T-helper 9 cell (primary cell): ENCODE measurements at regions not wholly inside any gene's neighbourhood (a gene's known extent, or its start where the extent isn't known, plus 50 kb on each side); places are given as distances from the start of the nearest gene placed in this dataset.

Source experiments
- DNase-seq: peaks from one replicate; pipeline ENCODE4 v3.0.0-alpha.2; 2020

- no peak for DNase-seq
Measured at GRCh38 chr17:77001487-77001886, 133.3 kb downstream of the MGAT5B start.

DNA sequence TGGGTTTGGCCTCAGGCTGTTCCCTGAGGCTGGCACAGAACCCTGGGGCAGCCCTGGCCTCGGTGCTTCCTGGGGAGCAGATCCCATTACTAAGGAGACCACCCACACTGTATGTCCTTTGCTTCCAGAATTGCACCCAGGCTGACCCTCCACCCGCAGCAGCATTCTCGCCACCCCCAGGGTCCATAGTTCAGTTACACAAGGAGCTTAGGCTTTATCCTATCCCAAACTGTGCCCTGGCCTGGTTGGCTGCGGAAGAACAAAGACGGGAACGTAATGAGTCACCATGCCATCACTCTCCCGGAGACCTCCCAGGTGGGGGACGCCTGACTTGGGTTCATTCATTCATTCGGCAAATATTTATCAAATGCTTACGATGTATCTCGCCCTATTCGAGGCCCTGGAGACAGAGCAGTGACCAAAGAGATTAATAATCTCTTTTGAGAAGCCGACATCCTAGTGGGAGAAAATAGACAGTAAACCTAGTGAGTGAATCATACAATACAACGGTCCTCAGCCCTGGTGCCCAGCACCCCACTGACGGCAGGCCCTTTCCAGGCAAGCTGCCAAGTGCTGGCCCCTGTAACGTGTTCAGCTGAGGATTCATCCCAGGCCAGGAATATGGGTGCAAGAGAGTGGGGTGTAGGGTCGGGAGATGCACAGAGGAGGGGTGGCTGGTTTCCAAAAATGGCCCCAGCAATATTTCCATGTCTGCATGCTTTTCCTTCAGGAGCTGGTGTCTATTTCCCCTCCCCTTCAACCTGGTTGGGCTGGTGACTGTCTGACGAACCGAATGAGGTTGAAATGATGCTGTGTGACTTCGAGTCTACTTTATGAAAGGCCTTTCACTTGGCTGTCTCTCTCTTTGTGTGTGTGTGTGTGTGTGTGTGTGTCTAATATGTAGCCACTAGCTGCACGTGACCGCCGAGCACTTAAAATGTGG lies 134.2 kb downstream of the MGAT5B start:
- no peak for DNase-seq

DNA sequence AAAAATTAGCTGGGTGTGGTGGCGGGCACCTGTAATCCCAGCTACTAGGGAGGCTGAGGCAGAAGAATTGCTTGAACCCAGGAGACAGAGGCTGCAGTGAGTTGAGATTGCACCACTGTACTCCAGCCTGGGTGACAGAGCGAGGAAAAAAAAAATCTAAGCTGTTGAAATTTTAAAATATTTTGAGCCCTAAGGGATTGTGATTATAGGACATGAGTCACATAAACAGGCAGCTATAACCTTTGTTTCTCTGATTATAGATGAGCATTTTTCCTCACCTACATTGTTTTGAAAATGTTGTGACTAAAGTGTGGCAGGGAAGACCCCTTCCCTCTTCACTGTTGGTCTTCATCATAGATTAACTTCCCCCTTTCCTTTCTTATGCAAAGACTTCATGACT lies 135.5 kb downstream of the MGAT5B start:
- DNase-seq: no peak

GRCh38 chr17:77006971-77007649 lies 133.7 kb upstream of the SEC14L1 start:
- no peak for DNase-seq

- no peak for DNase-seq
Measured at GRCh38 chr17:77009877-77010276, 130.9 kb upstream of the SEC14L1 start.

DNA sequence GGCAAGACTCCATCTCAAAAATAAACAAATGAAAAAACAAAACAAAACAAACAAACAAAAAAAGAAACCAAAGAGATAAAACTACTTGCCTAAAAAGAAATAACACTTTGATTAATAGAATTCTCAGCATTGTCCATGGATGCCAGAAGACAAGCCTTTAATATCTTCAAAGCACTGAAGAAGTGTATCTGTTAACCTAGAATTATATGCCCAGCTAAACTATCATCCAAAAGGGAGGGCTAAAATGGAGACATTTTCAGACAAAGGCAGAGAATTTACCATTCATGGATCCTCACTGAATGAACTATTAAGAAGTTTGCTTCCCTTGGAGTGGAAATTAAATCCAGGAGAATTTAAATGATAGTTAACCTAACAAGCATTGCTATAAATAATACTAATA lies 130.1 kb upstream of the SEC14L1 start:
- no peak for DNase-seq

DNA sequence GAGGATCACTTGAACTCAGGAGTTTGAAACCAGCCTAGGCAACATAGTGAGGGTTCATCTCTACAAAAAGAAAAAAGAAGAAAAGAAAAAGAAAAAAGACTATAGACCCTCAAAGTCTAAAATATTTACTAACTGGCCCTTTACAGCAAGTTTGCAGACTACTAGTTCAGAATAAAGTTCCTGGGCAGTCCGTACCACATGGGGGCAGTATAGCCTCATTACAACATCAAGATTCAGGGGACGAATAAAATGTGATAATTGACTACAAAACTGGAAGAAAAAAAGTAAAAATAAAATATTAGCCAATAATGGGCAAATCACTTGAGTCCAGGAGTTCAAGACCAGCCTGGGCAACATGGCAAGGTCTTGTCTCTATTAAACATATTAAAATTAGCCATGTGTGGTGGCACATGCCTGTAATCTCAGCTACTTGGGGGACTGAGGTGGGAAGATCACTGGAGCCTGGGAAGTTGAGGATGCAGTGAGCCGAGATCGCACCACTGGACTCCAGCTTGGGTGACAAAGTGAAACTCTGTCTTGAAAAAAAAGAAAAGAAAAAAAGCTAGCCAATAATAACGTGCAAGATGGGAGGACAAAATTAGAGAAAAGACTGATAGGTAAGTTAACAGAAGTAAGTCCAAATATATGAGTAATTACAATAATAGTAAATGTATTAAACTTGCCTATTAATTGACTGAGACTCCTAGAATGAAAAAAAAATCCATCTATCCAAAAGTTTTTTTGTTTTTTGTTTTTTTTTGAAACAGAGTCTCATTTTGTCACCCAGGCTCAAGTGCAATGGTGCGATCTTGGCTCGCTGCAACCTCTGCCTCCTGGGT lies 129.4 kb upstream of the SEC14L1 start:
- peak; percentile 48 for DNase-seq

DNA sequence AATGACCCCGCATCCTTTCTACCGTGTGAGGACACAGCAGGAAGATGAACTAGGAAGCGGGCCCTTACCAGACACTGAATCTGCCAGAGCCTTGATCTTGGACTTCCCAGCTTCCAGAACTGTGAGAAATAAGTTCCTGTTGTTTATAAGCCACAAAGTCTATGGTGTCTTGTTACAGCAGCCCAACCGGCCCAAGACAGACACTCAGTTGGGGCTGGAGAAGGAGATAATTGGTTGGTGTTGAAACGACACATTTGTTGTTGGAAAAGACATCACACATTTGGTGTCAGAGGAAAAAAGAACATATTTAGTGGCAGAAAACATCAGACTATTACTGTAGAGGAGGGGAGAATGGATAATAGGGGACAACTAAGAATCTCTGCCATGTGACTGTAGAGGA lies 122.3 kb upstream of the SEC14L1 start:
- no peak for DNase-seq

- DNase-seq: no peak
Measured at GRCh38 chr17:77019893-77020379, 120.8 kb upstream of the SEC14L1 start.

GRCh38 chr17:77020973-77021372 lies 119.8 kb upstream of the SEC14L1 start:
- DNase-seq: no peak

GRCh38 chr17:77022766-77023165 lies 118.0 kb upstream of the SEC14L1 start:
- DNase-seq: no peak

- DNase-seq: no peak
Measured at GRCh38 chr17:77025781-77026180, 115.0 kb upstream of the SEC14L1 start.

DNA sequence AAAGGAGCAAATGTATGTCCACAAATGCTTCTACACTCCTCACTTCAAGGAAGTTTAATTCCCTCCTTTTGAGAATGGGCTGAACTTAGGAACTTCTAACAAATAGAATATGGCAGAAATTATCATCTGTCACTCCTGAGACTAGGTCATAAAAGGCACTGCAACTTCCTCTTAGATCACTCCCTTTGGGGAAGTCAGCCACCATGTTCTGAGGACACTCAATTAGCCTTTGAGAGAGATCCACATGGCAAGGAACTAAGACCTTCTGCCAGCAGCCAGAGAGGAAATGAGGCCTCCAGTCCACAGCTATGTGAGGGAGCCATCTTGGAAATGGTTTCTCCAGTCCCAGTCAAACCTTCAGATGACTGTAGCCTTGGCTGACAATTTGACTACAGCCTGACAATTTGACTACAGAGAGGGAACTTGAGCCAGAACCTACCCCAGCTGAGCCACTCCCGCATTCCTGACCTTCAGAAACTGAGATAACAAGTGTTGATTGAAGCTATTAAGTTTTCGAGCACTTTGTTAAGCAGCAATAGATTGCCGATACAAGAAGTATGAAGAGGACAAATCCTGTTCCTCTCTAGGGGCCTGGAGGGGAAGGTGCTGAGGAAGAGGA lies 113.4 kb upstream of the SEC14L1 start:
- DNase-seq: no peak

DNA sequence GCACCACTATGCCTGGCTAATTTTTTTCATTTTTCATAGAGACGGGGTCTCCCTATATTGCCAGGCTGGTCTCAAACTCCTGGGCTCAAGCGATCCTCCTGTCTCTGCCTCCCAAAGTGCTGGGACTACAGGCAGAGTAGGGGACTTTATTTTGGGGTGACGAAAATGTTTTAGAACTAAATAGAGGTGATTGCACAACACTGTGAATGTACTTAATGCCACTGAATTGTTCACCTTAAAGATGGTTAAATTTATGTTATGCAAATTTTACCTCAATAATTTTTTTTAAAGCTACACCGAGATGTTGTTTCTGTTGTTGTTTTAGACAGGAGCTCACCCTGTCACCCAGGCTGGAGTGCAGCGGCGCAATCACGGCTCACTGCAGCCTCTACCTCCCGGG lies 111.9 kb upstream of the SEC14L1 start:
- no peak for DNase-seq

- no peak for DNase-seq
Measured at GRCh38 chr17:77032929-77033328, 107.8 kb upstream of the SEC14L1 start.

- no peak for DNase-seq
Measured at GRCh38 chr17:77033892-77034404, 106.8 kb upstream of the SEC14L1 start.

GRCh38 chr17:77034677-77035424 lies 105.9 kb upstream of the SEC14L1 start:
- DNase-seq: no peak

DNA sequence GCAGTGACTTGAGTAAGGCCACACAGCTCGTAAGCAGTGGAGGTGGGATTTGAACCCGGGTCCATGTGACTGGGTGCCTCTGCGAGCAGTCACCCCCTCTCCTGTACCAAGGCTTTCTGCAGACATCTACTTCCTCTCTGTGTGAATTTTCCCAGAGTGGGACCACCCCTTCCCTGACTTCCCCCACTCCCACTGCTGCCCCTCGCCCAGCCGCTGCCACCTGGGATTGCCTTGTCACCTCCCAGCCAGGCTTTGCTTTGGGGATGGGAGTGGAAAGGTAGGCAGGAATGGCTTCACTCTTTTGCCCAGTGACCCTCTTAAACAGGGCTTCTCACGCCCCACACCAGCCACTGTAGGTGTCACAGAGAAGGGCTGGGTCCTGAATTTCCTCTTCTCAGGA lies 105.2 kb upstream of the SEC14L1 start:
- no peak for DNase-seq

GRCh38 chr17:77036136-77036840 lies 104.5 kb upstream of the SEC14L1 start:
- DNase-seq: no peak

- DNase-seq: no peak
Measured at GRCh38 chr17:77036841-77037381, 103.9 kb upstream of the SEC14L1 start.

GRCh38 chr17:77037943-77038342 lies 102.8 kb upstream of the SEC14L1 start:
- no peak for DNase-seq
